Fibroblast of pulmonary artery (primary cell): ENCODE measurements at regions not wholly inside any gene's neighbourhood (a gene's known extent, or its start where the extent isn't known, plus 50 kb on each side); places are given as distances from the start of the nearest gene placed in this dataset.

Experiments
- DNase-seq: peaks from one replicate; pipeline ENCODE4 v3.0.0-alpha.2; 2010; ENCODE audit warnings: low read depth
- H3K4me3 ChIP-seq: replicated peaks from 2 replicates; pipeline ENCODE4 v1.5.1; 2011; ENCODE audit warnings: low read depth, mild to moderate bottlenecking, control low read depth, low read length, moderate library complexity
- TF ChIP-seq, protein P1 (sequence below): IDR thresholded peaks from 2 replicates; pipeline ENCODE4 v1.5.1; 2011; ENCODE audit warnings: mild to moderate bottlenecking, control low read depth, low read length, inconsistent platforms; ENCODE audit errors: missing control alignments

DNA sequence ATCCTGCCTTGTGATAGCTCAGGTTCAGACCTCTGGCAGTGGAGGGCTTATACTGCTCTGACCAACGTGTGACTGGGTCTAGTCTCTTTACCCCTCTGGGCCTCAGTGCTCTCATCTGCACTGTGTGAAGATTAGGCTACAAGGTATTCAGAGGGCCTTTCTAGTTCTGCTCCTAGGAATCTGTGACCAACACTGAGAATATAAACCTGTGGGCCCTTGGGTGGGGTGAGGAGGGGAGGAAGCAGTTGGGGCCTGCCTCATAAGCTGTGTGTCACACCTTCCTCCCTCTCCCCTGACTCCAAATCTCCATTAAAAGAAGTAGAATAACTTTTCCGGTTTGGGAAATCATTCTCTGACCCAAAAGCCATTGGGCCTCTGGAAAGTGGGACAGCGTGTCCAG is 66.3 kb upstream of the MSN start:
- H3K4me3 ChIP-seq = no peak overlapping the region
- TF ChIP-seq, protein P1, sequence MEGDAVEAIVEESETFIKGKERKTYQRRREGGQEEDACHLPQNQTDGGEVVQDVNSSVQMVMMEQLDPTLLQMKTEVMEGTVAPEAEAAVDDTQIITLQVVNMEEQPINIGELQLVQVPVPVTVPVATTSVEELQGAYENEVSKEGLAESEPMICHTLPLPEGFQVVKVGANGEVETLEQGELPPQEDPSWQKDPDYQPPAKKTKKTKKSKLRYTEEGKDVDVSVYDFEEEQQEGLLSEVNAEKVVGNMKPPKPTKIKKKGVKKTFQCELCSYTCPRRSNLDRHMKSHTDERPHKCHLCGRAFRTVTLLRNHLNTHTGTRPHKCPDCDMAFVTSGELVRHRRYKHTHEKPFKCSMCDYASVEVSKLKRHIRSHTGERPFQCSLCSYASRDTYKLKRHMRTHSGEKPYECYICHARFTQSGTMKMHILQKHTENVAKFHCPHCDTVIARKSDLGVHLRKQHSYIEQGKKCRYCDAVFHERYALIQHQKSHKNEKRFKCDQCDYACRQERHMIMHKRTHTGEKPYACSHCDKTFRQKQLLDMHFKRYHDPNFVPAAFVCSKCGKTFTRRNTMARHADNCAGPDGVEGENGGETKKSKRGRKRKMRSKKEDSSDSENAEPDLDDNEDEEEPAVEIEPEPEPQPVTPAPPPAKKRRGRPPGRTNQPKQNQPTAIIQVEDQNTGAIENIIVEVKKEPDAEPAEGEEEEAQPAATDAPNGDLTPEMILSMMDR = no peak
- no peak for DNase-seq

- TF ChIP-seq, protein P1 = no peak
- no peak overlapping the region for H3K4me3 ChIP-seq
- DNase-seq = no peak
Observed at GRCh38 chrX:65600106-65600505, 65.5 kb upstream of the LAS1L start.

DNA sequence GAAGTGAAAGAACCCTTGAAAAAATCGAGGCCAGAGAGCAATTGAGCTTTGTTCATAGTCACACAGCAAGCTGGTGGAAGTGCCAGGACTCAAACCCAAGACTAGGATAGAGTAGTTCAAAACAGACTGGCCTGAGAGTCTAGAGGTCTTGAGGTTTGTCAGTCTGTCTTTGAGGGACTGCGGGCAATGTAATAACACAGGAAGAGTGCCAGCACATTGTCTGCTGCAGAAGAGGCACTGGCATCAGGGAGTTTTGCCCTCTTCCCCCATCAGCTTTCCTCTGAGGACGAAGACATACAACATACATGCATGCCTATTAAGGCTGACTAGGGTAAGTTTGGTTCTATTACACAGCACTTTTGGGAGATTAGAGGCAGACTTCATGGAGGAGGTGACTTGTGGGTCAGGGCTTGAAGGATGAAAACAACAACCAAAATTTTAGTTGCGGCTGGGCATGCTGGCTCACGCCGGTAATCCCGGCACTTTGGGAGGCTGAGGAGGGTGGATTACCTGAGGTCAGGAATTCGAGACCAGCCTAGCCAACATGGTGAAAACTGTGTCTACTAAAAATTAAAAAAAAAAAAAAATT is 64.1 kb upstream of the LAS1L start:
- H3K4me3 ChIP-seq = no peak overlapping the region
- TF ChIP-seq, protein P1 = no peak
- DNase-seq = no peak

- TF ChIP-seq, protein P1 = no peak
- no peak overlapping the region for H3K4me3 ChIP-seq
- peak; percentile 50 for DNase-seq
Observed at GRCh38 chrX:65596270-65597034, 61.9 kb upstream of the LAS1L start.

- peak; percentile 95 for DNase-seq
- TF ChIP-seq, protein P1 = peak; percentile 96
- no peak overlapping the region for H3K4me3 ChIP-seq
Observed at GRCh38 chrX:65595460-65595876, 60.9 kb upstream of the LAS1L start.

- TF ChIP-seq, protein P1 = no peak
- DNase-seq = no peak
- no peak overlapping the region for H3K4me3 ChIP-seq
Observed at GRCh38 chrX:65591206-65591605, 56.6 kb upstream of the LAS1L start.

DNA sequence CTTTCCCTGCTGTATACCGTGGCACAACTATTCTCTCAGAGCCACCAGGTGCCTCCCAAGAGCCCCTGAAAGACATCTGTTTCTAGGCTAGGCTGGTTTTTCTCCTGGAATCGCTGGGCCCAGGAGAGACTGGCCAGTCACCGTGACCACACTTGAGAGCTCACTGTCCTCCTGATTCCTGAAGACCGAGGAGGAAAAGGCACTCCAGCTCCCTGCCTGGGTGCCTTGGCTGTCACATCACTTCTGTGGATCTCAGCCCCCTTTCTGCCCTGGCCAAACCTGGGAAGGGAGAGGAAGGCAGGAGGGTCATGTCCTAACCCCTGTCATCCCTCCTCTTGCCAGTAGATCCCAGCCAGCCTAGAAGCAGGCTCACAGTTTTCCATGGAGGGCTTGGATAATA is 54.7 kb upstream of the LAS1L start:
- DNase-seq = no peak
- no peak overlapping the region for H3K4me3 ChIP-seq
- TF ChIP-seq, protein P1 = no peak
